HG03521 (cell line): ENCODE measurements at regions not wholly inside any gene's neighbourhood (a gene's known extent, or its start where the extent isn't known, plus 50 kb on each side); places are given as distances from the start of the nearest gene placed in this dataset.

ENCODE experiments used
- ATAC-seq: cut with Tn5 transposase; IDR thresholded peaks from one replicate; pipeline ENCODE4 v1.9.1; 2021; ENCODE audit warnings: mild to moderate bottlenecking, moderate library complexity; ENCODE audit not compliant: unreplicated experiment

- no peak for ATAC-seq
Observed at GRCh38 chr6:15882345-15882744, 219.5 kb upstream of the DTNBP1 start.

- no peak for ATAC-seq
Observed at GRCh38 chr6:15881150-15881549, 218.3 kb upstream of the DTNBP1 start.

GRCh38 chr6:15880262-15880973 is 217.6 kb upstream of the DTNBP1 start:
- ATAC-seq: no peak

GRCh38 chr6:15879371-15880261 is 216.8 kb upstream of the DTNBP1 start:
- peak; percentile 58 for ATAC-seq

- ATAC-seq: no peak
Observed at GRCh38 chr6:15877231-15877630, 214.4 kb upstream of the DTNBP1 start.

GRCh38 chr6:15876406-15876805 is 213.6 kb upstream of the DTNBP1 start:
- ATAC-seq: peak; percentile 47

- no peak for ATAC-seq
Observed at GRCh38 chr6:15875797-15876196, 213.0 kb upstream of the DTNBP1 start.

GRCh38 chr6:15874821-15875220 is 212.0 kb upstream of the DTNBP1 start:
- no peak for ATAC-seq

GRCh38 chr6:15874326-15874725 is 211.5 kb upstream of the DTNBP1 start:
- no peak for ATAC-seq

GRCh38 chr6:15872241-15873103 is 209.6 kb upstream of the DTNBP1 start:
- no peak for ATAC-seq

GRCh38 chr6:15871276-15871675 is 208.4 kb upstream of the DTNBP1 start:
- ATAC-seq: no peak

- ATAC-seq: no peak
Observed at GRCh38 chr6:15870333-15871043, 207.7 kb upstream of the DTNBP1 start.

GRCh38 chr6:15864708-15865062 is 201.9 kb upstream of the DTNBP1 start:
- ATAC-seq: no peak

- ATAC-seq: no peak
Observed at GRCh38 chr6:15864038-15864707, 201.3 kb upstream of the DTNBP1 start.

- ATAC-seq: no peak
Observed at GRCh38 chr6:15862810-15863209, 200.0 kb upstream of the DTNBP1 start.

GRCh38 chr6:15861486-15861885 is 198.7 kb upstream of the DTNBP1 start:
- no peak for ATAC-seq

- ATAC-seq: no peak
Observed at GRCh38 chr6:15854826-15855710, 192.2 kb upstream of the DTNBP1 start.

GRCh38 chr6:15854378-15854777 is 191.6 kb upstream of the DTNBP1 start:
- no peak for ATAC-seq

GRCh38 chr6:15853259-15853658 is 190.4 kb upstream of the DTNBP1 start:
- ATAC-seq: no peak
